ENCODE measurements at regions not wholly inside any gene's neighbourhood (a gene's known extent, or its start where the extent isn't known, plus 50 kb on each side); places are given as distances from the start of the nearest gene placed in this dataset.

- Histone ChIP-seq H3K27me3 (no peaks in the 10 kb centered on the region), H3K4me1 (peaks cover 0 to under 1% (median 0%) of the 10 kb centered on the region in 4 donors), H3K9me3 (no peaks in the 10 kb centered on the region), H3K27ac (no peak overlapping the region), H3K4me3 (no peak overlapping the region), H3K36me3 (no peaks in the 10 kb centered on the region)
- DNase-seq (ENCODE audit: low spot score in 2 of 2), result no peak
- TF ChIP-seq POLR2A (IDR thresholded peaks at IDR 0.05), result no peak
- TF ChIP-seq EP300 (IDR thresholded peaks at IDR 0.05), result no peak
- TF ChIP-seq CTCF (IDR thresholded peaks at IDR 0.05), result no peak
- 81% methylated on average over 1 of the region's 1 CpG for whole genome bisulfite sequencing, 2 donors
Measured at GRCh38 chr9:16075696-16076095, 522.9 kb downstream of the CCDC171 start.

GRCh38 chr9:16076511-16076910 is 523.7 kb downstream of the CCDC171 start:
- 83 to 89% methylated on average over 7 of the region's 7 CpGs for WGBS, 2 donors

GRCh38 chr9:16082796-16083195 is 530.0 kb downstream of the CCDC171 start:
- Histone ChIP-seq H3K27me3 (no peaks in the 10 kb centered on the region), H3K36me3 (no peaks in the 10 kb centered on the region), H3K4me3 (no peak overlapping the region), H3K27ac (no peak overlapping the region), H3K9me3 (peaks cover 0 to 11% (median 0%) of the 10 kb centered on the region in 4 donors), H3K4me1 (no peaks in the 10 kb centered on the region)
- WGBS, 2 donors, result 88 to 94% methylated on average over 1 of the region's 1 CpG
- no peak for DNase-seq (ENCODE audit: low spot score in 2 of 2)
- no peak for TF ChIP-seq CTCF (IDR thresholded peaks at IDR 0.05)
- no peak for TF ChIP-seq POLR2A (IDR thresholded peaks at IDR 0.05)
- no peak for TF ChIP-seq EP300 (IDR thresholded peaks at IDR 0.05)

More at GRCh38 chr9:16076511-16076910, 523.7 kb downstream of the CCDC171 start:
- Histone ChIP-seq H3K27ac (no peak overlapping the region), H3K36me3 (no peaks in the 10 kb centered on the region), H3K4me3 (no peak overlapping the region), H3K9me3 (no peaks in the 10 kb centered on the region), H3K4me1 (no peaks in the 10 kb centered on the region), H3K27me3 (no peaks in the 10 kb centered on the region)
- no peak for DNase-seq (ENCODE audit: low spot score in 2 of 2)
- TF ChIP-seq POLR2A (IDR thresholded peaks at IDR 0.05) (no peak), EP300 (IDR thresholded peaks at IDR 0.05) (no peak), CTCF (IDR thresholded peaks at IDR 0.05) (no peak)

GRCh38 chr9:16085167-16085726 is 532.4 kb downstream of the CCDC171 start:
- DNase-seq (ENCODE audit: low spot score in 2 of 2), result no peak
- no peak overlapping the region for H3K4me3 ChIP-seq
- no peak overlapping the region for H3K27ac ChIP-seq
- peaks cover 0 to 31% (median 0%) of the 10 kb centered on the region in 4 donors for H3K9me3 ChIP-seq
- no peaks in the 10 kb centered on the region for H3K27me3 ChIP-seq
- no peaks in the 10 kb centered on the region for H3K4me1 ChIP-seq
- TF ChIP-seq EP300 (IDR thresholded peaks at IDR 0.05) (peak in 1 of 2 donors; percentile 15), POLR2A (IDR thresholded peaks at IDR 0.05) (no peak)
- WGBS, 2 donors, result 81 to 83% methylated on average over 5 of the region's 5 CpGs
- no peaks in the 10 kb centered on the region for H3K36me3 ChIP-seq

DNA sequence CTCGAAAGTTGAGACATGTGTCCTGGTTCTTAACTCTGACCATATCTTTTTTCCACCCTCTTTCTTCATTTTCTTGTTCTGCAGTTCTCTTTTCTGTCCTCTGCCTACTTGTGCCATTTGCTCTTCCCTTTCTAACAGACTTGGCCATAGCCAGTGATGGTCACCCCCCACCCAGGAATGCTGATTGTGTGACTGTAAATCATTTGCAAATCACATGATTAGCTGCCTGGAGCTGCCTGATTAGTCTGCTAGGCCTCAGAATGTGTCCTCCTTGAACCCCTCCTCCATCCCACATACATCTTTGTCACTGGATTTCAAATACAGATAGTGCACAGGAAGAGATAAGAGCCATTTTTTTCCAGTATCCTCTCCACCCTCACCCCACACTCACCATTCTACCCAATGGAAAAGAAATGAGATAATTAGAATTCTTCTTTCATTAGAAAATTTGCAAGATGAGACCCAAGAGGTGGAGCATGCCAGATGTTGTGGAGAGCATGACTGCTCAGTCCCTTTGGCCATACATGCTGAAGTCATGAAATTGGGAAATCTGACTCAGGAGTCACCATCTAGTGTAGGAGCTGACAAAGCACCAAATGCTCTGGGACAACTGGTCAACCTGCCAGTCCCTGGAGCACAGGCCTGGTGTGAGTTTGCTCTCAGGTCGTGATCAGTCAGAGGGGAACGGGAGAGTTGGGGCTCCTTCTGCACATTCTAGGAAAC is 538.2 kb downstream of the CCDC171 start:
- H3K4me1 ChIP-seq, result peaks cover 0 to 9% (median 0%) of the 10 kb centered on the region in 4 donors
- TF ChIP-seq EP300 (IDR thresholded peaks at IDR 0.05) (no peak), CTCF (IDR thresholded peaks at IDR 0.05) (no peak), POLR2A (IDR thresholded peaks at IDR 0.05) (no peak)
- H3K27me3 ChIP-seq, result no peaks in the 10 kb centered on the region
- peaks cover 0 to 31% (median 0%) of the 10 kb centered on the region in 4 donors for H3K9me3 ChIP-seq
- DNase-seq (ENCODE audit: low spot score in 2 of 2), result no peak
- 90 to 91% methylated on average over 3 of the region's 3 CpGs for WGBS, 2 donors
- no peaks in the 10 kb centered on the region for H3K36me3 ChIP-seq
- H3K27ac ChIP-seq, result no peak overlapping the region
- no peak overlapping the region for H3K4me3 ChIP-seq

All from tibial nerve (tissue), 4 donors.